Cardiac muscle cell (in vitro differentiated cells and primary cell): ENCODE measurements at regions not wholly inside any gene's neighbourhood (a gene's known extent, or its start where the extent isn't known, plus 50 kb on each side); places are given as distances from the start of the nearest gene placed in this dataset.

ENCODE experiments used
- DNase-seq, 2 donors: peaks; one replicate each; pipeline versions ENCODE4 v3.0.0 to v3.0.0-alpha.2; 2010 to 2017; ENCODE audit warnings: low read depth in 1 of 2, low spot score in 1 of 2
- H3K27ac ChIP-seq: fragments of 200-600 bp; sonication (generic); 2 replicates; pipeline ENCODE4 v1.5.1; 2016
- H3K27me3 ChIP-seq: fragments of 200-600 bp; sonication (generic); 2 replicates; pipeline ENCODE4 v1.6.0; 2016; ENCODE audit warnings: control low read depth
- H3K36me3 ChIP-seq: fragments of 200-600 bp; sonication (generic); 2 replicates; pipeline ENCODE4 v1.5.1; 2016; ENCODE audit warnings: control low read depth
- H3K4me1 ChIP-seq: fragments of 200-600 bp; sonication (generic); 2 replicates; pipeline ENCODE4 v1.8.1; 2017; ENCODE audit warnings: low read depth, mild to moderate bottlenecking, mixed run types
- H3K4me3 ChIP-seq: fragments of 200-600 bp; sonication (generic); 2 replicates; pipeline ENCODE4 v1.5.1; 2016; ENCODE audit warnings: mild to moderate bottlenecking
- H3K9me3 ChIP-seq: fragments of 200-600 bp; sonication (generic); 2 replicates; pipeline ENCODE4 v1.5.1; 2017; ENCODE audit warnings: low read depth, mild to moderate bottlenecking, control low read depth
- CTCF ChIP-seq: IDR thresholded peaks from 2 replicates; pipeline ENCODE4 v1.5.1; 2012; ENCODE audit warnings: low read depth, mild to moderate bottlenecking, low read length

GRCh38 chr17:13864521-13864920 is 204.8 kb upstream of the COX10 start:
- peak in 1 of 2 donors; percentile 54 for DNase-seq
- no peak overlapping the region for H3K27ac ChIP-seq

GRCh38 chr17:13865650-13866049 is 203.7 kb upstream of the COX10 start:
- H3K27me3 ChIP-seq, result no peaks in the 10 kb centered on the region
- no peaks in the 10 kb centered on the region for H3K36me3 ChIP-seq
- H3K27ac ChIP-seq, result no peak overlapping the region
- no peaks in the 10 kb centered on the region for H3K9me3 ChIP-seq
- peak in 1 of 2 donors; percentile 62 for DNase-seq
- peaks cover 24% of the 10 kb centered on the region for H3K4me1 ChIP-seq
- H3K4me3 ChIP-seq, result no peak overlapping the region
- no peak for TF ChIP-seq CTCF

More at GRCh38 chr17:13864521-13864920, 204.8 kb upstream of the COX10 start:
- Histone ChIP-seq H3K4me3 (no peak overlapping the region), H3K36me3 (no peaks in the 10 kb centered on the region), H3K9me3 (no peaks in the 10 kb centered on the region), H3K27me3 (no peaks in the 10 kb centered on the region), H3K4me1 (peaks cover 16% of the 10 kb centered on the region)
- TF ChIP-seq CTCF, result no peak

GRCh38 chr17:13869331-13869940 is 199.9 kb upstream of the COX10 start:
- H3K4me3 ChIP-seq, result no peak overlapping the region
- no peak for TF ChIP-seq CTCF
- no peaks in the 10 kb centered on the region for H3K9me3 ChIP-seq
- no peak overlapping the region for H3K27ac ChIP-seq
- DNase-seq, result peak in 1 of 2 donors; percentile 23
- H3K27me3 ChIP-seq, result no peaks in the 10 kb centered on the region
- H3K4me1 ChIP-seq, result peaks cover 24% of the 10 kb centered on the region
- H3K36me3 ChIP-seq, result no peaks in the 10 kb centered on the region

DNA sequence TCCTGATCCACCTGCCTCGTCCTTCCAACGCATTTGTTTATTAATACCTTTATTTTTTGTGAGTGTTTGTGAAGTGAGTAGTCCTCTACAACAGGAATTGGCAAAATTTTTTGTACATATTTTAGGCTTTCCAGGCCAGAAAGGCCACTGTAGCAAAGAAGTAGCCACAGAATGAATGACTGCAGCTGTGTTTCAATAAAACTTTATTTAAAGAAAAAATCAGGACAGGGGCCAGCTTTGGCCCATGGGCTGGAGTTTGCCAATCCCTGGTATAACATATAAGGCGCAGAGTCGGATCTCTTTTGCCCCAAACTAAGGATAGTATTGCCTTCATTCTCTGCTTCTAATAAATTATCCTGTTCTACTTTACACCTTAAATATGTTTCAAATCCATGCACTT is 198.0 kb upstream of the COX10 start:
- DNase-seq, result no peak
- no peak for TF ChIP-seq CTCF
- peaks cover 7% of the 10 kb centered on the region for H3K27me3 ChIP-seq
- H3K4me3 ChIP-seq, result no peak overlapping the region
- no peaks in the 10 kb centered on the region for H3K9me3 ChIP-seq
- no peaks in the 10 kb centered on the region for H3K36me3 ChIP-seq
- H3K4me1 ChIP-seq, result peaks cover 15% of the 10 kb centered on the region
- no peak overlapping the region for H3K27ac ChIP-seq

GRCh38 chr17:13874134-13874533 is 195.2 kb upstream of the COX10 start:
- no peaks in the 10 kb centered on the region for H3K36me3 ChIP-seq
- peaks cover 7% of the 10 kb centered on the region for H3K27me3 ChIP-seq
- no peak for TF ChIP-seq CTCF
- H3K4me1 ChIP-seq, result peaks cover 12% of the 10 kb centered on the region
- DNase-seq, result no peak
- no peaks in the 10 kb centered on the region for H3K9me3 ChIP-seq
- H3K4me3 ChIP-seq, result no peak overlapping the region
- no peak overlapping the region for H3K27ac ChIP-seq
